ENCODE measurements at regions not wholly inside any gene's neighbourhood (a gene's known extent, or its start where the extent isn't known, plus 50 kb on each side); places are given as distances from the start of the nearest gene placed in this dataset.
A peak's percentile ranks its signal among the peaks of the same experiment; 100 is the strongest.

DNA sequence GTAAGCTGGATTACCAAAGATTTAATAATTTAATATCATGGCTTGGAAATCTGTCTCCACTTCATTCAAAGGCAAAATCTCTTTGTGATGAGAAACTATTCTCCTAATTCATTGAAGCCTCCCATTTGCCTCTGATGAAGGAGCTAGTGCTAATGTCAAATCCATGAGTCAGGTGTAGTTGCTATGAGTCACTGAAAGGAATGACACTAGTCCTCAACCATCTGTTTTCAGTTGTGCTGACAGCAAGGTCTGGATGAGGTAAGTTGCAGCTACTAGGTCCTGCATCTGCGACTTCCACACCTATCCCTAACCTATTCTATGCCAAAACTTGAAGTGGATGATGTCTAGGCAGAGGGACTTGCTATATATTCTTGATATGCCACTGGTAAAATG, 324.0 kb upstream of the UBE2E3 start:
- DNase-seq: no peak

DNA sequence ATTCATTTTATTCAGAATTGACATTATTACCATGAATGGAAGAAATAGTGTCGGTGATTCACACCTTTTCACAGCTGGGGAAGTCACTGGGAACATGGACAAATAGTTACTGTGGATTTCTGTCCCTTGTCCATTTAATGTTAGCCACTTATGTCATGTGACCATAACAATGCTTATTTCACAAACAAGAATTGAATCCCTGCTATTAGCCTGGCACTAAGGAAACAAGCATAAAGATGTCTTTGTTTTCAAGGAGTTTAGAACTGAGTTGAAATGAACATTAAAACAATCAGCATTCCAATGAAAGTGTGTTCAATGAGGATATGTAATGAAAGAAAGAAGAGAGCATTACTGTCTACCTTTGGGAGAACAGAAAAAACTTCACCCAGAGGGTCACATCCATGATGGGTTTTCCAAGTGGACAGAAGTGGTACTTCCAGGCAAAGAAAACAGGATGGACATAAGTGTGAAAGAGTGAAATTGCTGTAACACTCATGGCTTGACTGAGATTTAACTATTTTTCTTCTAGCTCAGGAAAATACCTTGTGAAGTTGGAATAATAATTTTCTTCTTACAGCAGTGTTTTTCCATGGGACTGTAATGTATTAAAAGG, 324.5 kb upstream of the UBE2E3 start:
- no peak for DNase-seq

- DNase-seq: no peak
Observed at GRCh38 chr2:180655393-180655792, 325.0 kb upstream of the UBE2E3 start.

DNA sequence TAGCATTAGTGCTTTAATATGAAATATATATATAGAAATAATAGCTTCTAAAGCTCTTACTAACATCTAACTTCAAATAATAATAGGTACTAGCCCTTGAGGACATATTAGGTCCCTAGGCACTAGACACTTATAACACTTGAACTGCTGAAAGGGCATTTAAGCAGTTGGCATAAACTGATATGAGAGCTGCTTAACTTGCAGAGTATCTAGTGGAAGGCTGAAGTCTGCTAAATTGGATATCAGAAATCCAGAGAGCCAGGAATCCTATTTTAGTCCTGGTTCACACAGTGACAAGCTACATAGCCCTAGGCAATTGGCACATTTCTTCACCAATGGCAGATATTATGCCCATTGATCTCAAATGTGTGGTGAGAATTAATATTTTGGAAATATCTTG, 326.9 kb upstream of the UBE2E3 start:
- no peak for DNase-seq

DNA sequence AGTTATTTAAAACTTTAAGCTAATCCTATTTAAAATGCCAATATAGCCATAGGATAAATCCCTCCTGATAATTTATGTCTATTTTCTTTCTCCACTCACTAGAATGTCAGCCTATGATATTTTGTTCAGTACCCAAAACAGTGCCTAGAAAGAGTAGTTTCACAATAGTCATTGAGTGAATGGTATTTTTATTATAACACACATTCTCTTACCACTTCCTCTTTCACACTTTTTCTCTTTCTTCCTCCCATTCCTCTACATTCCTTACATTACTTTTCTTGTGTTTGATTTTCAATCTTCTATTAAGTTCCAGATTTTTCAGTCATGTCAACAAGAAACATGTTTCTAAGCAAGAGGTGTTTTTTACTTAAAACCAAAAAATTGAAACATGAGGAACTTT, 327.6 kb upstream of the UBE2E3 start:
- no peak for DNase-seq

DNA sequence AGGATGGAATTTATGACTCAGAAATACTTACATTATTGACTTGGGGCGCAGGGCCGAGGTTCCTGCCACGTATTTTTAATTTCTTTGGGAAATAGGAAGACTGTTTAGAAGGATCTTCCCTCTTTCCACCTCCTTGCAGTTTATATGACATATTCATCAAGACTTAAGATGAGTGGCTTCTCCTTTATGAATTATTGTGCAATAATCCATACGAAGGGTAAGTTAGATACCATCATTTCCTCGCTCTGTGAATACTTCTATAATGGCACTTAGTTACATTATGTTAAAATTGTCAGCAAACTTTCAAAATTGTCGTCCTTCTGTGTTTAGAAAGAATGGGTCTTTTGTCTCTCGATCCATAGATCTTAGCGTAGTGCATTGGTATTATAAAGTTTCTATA, 328.8 kb upstream of the UBE2E3 start:
- no peak for DNase-seq

GRCh38 chr2:180647621-180648020, 332.8 kb upstream of the UBE2E3 start:
- DNase-seq: no peak

- DNase-seq: no peak
Observed at GRCh38 chr2:180647221-180647620, 333.2 kb upstream of the UBE2E3 start.

DNA sequence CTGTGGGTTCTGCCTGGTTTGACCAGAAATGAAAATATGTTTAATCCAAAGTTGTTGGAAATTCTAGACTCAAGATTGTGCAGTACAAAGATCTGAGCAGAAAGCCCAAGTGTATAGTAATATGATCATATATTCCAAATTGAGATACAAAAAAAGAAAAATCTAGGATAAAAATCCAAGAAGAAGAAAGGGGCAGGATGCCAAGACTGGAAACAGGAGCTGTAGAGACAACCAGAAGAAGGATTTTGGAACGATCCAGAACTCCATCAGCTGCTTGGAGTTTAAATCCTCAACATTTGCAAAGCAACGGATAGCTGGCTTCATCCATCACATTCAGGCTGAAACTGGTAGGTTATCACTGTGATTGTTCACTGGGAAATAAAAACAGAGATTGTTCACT, 333.6 kb upstream of the UBE2E3 start:
- no peak for DNase-seq

DNA sequence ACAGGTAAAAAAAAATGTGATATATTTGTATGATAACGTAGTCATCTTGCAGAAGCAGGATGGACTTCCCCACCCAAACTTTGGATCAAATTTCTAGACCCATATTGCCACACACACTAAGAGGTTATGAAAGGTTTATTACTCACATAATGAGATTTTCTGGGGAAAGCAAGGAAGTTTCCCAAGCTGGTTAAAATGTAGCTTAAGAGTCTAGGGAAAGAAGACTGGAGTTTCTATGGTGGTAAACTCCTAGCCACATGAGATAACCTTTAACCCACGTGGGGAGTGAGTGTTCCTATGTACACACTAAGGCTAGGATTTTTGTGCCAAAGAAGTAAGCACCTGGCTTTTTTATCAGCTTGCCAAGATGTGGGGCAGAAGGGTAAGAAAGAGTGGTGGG, 335.7 kb upstream of the UBE2E3 start:
- DNase-seq: no peak

DNA sequence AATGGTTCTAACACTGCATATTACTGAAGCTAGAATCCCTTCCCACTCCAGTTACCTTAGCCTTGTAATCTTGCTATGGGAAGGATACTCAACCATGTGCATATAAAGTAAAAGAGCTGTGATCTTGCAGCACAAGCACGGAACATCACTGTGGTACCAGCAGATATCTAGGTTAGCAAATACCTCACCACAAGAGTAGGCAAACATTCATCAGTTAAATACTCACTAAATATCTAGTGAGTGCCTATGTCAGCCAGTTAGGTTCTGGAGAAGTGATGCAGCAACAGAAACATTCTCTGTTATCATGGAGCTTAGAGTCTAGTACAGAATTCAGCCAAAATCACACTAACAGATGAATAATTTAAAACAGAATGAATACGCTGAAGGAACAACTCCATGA, 349.6 kb upstream of the UBE2E3 start:
- no peak for DNase-seq

DNA sequence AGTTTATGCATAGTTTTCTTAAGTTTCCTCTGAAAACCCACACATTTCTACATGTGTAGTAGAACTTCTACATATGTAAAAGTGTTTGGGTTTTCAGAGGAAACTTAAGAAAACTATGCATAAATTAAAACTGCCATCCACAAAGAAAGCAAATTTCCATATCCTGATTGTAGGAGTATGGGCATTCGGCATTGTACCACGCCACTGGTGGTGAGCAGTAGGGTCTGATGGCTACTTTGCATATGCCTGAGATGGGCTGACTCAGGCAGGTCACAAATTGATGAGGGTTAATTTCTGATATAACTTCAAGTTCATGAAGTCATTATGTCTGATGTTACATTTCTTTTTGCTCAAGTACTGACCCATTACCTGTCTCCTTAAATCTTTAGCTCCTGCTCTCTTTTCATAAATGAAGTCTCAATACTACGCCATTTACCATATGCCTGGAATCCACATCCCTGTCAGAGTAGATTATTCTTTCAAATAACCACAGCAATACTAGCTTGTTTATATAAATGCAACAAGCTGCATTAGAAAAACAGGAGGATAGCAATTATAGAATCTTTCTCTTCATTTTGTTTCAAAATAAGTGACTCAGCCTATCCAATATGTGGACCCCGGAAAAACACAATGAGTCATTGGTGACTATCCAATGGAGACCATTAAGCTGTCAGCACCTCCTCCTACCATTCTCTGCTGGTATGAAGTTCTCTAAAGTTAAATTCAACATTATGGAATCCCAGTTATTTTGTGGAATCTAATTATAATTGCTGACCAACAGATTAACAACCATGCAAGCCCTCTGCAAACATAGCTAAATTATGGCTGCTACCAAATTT, 355.2 kb upstream of the UBE2E3 start:
- no peak for DNase-seq

DNA sequence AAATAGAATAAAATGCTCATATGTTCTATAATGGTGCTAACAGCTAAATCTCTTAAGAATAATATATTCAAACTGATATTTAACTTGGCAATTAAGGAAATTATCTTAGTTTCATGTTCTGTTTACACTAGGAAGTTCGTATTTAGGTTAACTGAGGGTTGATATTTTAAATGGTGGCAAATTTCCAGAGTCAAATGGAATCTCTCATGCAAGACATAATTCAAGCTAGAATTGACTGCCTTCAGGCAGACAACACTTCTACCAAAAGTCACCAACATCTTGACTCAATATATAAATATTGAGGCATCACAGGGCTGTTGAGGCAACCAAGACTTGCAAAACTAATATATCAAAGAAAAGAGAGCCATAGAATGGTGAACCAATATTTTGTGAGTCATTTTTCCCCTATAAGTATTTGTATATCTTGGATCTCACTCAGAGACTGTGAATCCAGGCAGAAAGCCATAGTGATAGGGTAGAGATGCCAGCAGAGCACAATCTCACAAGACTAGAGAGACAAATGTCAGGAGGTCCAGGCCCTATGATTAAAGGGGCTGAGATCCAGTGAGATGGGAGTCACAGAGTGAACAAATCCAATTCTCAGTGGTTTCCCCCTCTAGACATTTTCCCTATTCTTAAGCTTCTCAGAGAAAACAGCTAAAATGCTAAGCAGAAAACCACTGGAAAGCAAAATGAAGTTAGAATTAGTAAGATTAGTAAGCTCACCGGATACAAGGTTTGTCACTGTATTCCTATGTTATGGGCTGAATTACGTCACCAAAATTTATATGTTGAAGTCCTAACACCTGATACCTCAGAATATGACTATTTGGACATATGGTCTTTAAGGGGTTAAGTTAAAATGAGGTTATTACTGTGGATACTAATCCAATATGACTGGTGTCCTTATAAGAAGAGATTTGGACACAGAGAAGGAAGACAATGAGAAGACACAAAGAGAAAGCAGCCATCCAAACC, 358.2 kb upstream of the UBE2E3 start:
- no peak for DNase-seq

DNA sequence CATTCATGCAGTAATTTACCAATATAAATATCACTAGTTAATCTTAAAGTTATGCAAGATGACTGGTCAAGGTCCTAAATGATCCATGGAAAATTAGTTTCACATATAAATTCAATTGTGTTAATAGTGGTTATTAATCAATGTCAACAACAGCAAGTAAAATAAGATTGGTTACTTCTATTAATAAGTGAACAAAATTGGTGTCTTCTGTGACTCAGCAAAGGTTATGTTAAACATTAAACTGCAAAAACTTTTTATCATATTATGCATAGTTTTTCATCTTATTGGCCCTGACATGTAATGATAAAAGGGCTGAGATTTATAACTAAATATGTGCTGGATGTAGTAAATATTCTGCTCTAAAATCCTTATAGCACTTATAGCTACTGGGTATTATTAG, 359.0 kb upstream of the UBE2E3 start:
- no peak for DNase-seq

DNA sequence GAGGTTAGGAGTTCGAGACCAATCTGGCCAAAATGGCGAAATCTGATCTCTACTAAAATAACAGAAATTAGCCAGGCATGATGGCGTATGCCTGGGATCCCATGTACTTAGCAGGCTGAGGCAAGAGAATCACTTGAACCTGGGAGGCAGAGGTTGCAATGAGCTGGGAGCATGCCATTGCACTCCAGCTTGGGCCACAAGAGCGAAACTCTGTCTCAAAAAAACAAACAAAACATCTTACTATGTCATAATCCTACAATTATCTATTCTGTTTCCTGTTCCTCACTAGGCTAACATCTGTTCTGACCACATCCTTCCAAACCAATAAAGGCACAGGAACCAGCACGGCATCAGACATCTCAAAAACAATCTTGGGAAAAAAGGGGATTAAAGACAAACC, 361.8 kb upstream of the UBE2E3 start:
- no peak for DNase-seq

GRCh38 chr2:180614776-180615175, 365.6 kb upstream of the UBE2E3 start:
- DNase-seq: no peak

- no peak for DNase-seq
Observed at GRCh38 chr2:180609626-180610340, 370.6 kb upstream of the UBE2E3 start.

DNA sequence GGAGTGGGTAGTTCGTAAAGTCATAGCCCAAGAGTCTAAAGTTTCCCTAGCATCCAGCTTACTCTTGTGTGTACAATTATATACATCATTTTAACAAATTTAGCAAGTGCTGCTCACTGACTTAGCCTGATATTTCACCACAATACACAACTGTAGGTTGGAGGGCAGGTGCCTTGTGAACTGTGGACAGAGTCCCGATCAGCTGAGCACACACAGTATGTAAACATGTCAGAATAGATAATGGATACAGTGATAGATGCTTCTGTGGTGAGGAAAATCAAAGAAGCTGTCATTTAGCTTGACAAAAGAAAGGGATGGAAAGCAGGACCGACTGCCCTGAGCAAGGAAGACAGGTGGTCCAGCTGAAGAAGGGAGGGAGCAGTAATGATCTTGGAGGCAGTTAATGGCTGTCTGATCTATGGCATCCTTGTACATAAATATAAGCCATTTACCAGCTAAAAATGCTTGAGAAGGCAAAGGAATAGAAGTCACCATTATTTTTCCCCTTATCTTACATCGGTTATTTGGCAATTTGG, 372.8 kb upstream of the UBE2E3 start:
- DNase-seq: no peak

GRCh38 chr2:180604077-180604476, 376.3 kb upstream of the UBE2E3 start:
- DNase-seq: peak; percentile 2

GRCh38 chr2:180601016-180601415, 379.4 kb upstream of the UBE2E3 start:
- no peak for DNase-seq

GRCh38 chr2:180599804-180600203, 380.6 kb upstream of the UBE2E3 start:
- DNase-seq: no peak

GRCh38 chr2:180597179-180597578, 383.2 kb upstream of the UBE2E3 start:
- no peak for DNase-seq

All from dermis blood vessel endothelial cell (primary cell).